Tibial nerve (tissue), 3 donors: ENCODE measurements at regions not wholly inside any gene's neighbourhood (a gene's known extent, or its start where the extent isn't known, plus 50 kb on each side); places are given as distances from the start of the nearest gene placed in this dataset.

ENCODE experiments used
- POLR2A ChIP-seq, 2 donors: fragments of 450-650 bp; IDR thresholded peaks; one replicate each; pipeline ENCODE4 v1.6.1; 2017; ENCODE audit warnings: antibody characterized with exemption in 2 of 2, mild to moderate bottlenecking in 2 of 2, moderate library complexity in 2 of 2
- TF ChIP-seq, protein P1 (sequence below), 5 experiments: fragments of 200-600 bp in 3 of 5; fragments of 450-650 bp in 2 of 5; sonication (generic) in 3 of 5; IDR thresholded peaks; one replicate each; pipeline ENCODE4 v1.5.1; 2016 to 2019; ENCODE audit warnings: antibody characterized with exemption in 5 of 5, mild to moderate bottlenecking in 3 of 5, moderate library complexity in 2 of 5

DNA sequence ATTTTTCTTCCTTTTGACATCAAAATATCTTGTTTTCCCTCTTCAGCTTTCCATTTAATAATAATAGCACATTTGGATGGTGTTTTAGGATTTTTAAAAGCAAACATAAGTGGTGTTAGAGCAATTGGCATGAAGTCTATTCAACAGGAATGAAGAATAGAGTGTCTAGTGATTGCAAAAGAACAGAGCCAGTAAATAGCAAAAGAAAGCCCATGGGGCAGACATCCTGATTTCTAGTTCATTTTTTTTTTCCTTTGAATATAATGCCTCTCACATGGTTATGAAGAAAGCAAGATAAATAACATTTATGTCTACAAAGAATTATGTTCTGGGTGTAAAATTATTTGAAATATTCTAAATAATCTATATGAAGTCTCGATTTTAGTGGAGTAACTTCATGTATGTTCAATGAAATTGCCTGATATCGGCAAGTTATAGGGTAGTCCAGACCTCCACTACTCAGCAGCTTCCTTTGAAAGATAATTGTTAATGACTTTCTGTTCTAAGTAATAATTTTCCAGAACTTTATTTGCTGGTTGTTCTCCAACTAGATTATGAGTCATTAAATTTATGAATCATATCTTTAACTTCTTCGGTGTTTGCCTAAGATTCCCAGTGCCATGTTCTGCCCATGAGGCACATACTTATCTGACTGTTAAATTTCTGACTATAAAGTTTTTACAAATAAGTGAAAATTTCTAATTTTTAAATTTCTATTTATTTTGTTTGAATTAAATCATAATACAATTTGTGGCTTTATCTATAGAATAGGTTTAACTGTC is 587.9 kb downstream of the TLL1 start:
- TF ChIP-seq, protein P1, sequence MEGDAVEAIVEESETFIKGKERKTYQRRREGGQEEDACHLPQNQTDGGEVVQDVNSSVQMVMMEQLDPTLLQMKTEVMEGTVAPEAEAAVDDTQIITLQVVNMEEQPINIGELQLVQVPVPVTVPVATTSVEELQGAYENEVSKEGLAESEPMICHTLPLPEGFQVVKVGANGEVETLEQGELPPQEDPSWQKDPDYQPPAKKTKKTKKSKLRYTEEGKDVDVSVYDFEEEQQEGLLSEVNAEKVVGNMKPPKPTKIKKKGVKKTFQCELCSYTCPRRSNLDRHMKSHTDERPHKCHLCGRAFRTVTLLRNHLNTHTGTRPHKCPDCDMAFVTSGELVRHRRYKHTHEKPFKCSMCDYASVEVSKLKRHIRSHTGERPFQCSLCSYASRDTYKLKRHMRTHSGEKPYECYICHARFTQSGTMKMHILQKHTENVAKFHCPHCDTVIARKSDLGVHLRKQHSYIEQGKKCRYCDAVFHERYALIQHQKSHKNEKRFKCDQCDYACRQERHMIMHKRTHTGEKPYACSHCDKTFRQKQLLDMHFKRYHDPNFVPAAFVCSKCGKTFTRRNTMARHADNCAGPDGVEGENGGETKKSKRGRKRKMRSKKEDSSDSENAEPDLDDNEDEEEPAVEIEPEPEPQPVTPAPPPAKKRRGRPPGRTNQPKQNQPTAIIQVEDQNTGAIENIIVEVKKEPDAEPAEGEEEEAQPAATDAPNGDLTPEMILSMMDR (IDR thresholded peaks at IDR 0.05), result no peak
- no peak for TF ChIP-seq POLR2A (IDR thresholded peaks at IDR 0.05)
